SH-SY5Y (cell line): ENCODE measurements at regions not wholly inside any gene's neighbourhood (a gene's known extent, or its start where the extent isn't known, plus 50 kb on each side); places are given as distances from the start of the nearest gene placed in this dataset.

Experiments
- GATA2 ChIP-seq: IDR thresholded peaks from 2 replicates; pipeline ENCODE4 v1.6.1; 2011; ENCODE audit warnings: mild to moderate bottlenecking, low read depth, low read length
- GATA3 ChIP-seq: IDR thresholded peaks from 2 replicates; pipeline ENCODE4 v1.6.1; 2011; ENCODE audit warnings: low read depth, mild to moderate bottlenecking, low read length, moderate library complexity

- TF ChIP-seq GATA3 (no peak), GATA2 (no peak)
These were observed 124.2 kb upstream of the PLEKHA5 start for GRCh38 chr12:19005257-19005801.
